AG04450 (cell line): ENCODE measurements at regions not wholly inside any gene's neighbourhood (a gene's known extent, or its start where the extent isn't known, plus 50 kb on each side); places are given as distances from the start of the nearest gene placed in this dataset.
A peak's percentile ranks its signal among the peaks of the same experiment; 100 is the strongest.

Experiments
- CTCF ChIA-PET: fragments of 300-600, 350-600 bp; formaldehyde crosslinking; extraction: SDS; loops from one replicate; lab custom pipeline; 2022; ENCODE audit warnings: antibody characterized with exemption, inconsistent platforms; lab: Charles Lee
- POLR2A ChIA-PET: fragments of 350-600 bp; formaldehyde crosslinking; extraction: SDS; loops from one replicate; lab custom pipeline; 2021; ENCODE audit warnings: antibody characterized with exemption, inconsistent platforms; lab: Yijun Ruan, JAX
- DNase-seq: peaks from one replicate; pipeline ENCODE4 v3.0.0-alpha.2; 2011; ENCODE audit warnings: low read depth, low spot score
- H3K27ac ChIP-seq: one replicate; pipeline ENCODE4 v1.5.1; 2012; ENCODE audit warnings: low read depth, low read length, control low read depth
- H3K27me3 ChIP-seq: one replicate; pipeline ENCODE4 v1.6.0; 2012; ENCODE audit warnings: low read length; ENCODE audit not compliant: control insufficient read depth, insufficient read depth
- H3K4me3 ChIP-seq: 2 replicates; pipeline ENCODE4 v1.5.1; 2011; ENCODE audit warnings: mild to moderate bottlenecking, low read depth, low read length, control low read depth
- H3K9me3 ChIP-seq: 2 replicates; pipeline ENCODE4 v1.5.1; 2012; ENCODE audit warnings: low read length; ENCODE audit not compliant: control insufficient read depth, insufficient read depth
- TF ChIP-seq, protein P1 (sequence below): IDR thresholded peaks from 2 replicates; pipeline ENCODE4 v1.5.1; 2011; ENCODE audit warnings: low read depth, low read length, control low read depth, inconsistent platforms

- H3K4me3 ChIP-seq = no peak overlapping the region
- H3K27me3 ChIP-seq = peaks cover 11% of the 10 kb centered on the region
- DNase-seq = no peak
- TF ChIP-seq, protein P1, sequence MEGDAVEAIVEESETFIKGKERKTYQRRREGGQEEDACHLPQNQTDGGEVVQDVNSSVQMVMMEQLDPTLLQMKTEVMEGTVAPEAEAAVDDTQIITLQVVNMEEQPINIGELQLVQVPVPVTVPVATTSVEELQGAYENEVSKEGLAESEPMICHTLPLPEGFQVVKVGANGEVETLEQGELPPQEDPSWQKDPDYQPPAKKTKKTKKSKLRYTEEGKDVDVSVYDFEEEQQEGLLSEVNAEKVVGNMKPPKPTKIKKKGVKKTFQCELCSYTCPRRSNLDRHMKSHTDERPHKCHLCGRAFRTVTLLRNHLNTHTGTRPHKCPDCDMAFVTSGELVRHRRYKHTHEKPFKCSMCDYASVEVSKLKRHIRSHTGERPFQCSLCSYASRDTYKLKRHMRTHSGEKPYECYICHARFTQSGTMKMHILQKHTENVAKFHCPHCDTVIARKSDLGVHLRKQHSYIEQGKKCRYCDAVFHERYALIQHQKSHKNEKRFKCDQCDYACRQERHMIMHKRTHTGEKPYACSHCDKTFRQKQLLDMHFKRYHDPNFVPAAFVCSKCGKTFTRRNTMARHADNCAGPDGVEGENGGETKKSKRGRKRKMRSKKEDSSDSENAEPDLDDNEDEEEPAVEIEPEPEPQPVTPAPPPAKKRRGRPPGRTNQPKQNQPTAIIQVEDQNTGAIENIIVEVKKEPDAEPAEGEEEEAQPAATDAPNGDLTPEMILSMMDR = no peak
- no peaks in the 10 kb centered on the region for H3K9me3 ChIP-seq
- POLR2A ChIA-PET = no interaction called here
- H3K27ac ChIP-seq = no peak overlapping the region
- CTCF ChIA-PET = interaction anchor here (0.5 to 9.6 kb wide), 9 partner anchors 19 to 1047 kb away, joined by 3 to 216 read pairs (median 6); no protein-coding TSS in a partner anchor
Measured at GRCh38 chr13:26949701-26950502, 189.3 kb upstream of the GPR12 start.

DNA sequence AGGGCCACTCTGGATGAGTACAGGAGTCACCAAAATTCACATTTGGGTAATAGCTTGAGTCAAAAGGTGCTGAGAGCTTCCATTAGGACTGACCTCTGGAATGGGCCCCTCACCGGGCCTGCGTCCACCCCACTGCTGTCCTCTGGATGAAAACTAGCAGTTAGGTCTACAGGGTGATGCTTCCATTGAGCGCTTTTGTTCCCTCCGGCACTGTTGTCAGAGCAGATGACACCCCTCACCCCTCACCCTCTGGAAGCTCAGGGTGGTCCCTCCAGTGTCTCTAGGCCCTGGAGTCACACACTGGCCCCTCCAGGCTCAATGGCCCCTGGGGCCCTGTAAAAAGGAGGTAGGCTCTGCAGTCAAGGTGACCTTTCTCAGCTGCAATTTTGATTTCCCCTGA lies 187.8 kb upstream of the GPR12 start:
- CTCF ChIA-PET = interaction anchor here (0.7 to 9.6 kb wide), 8 partner anchors 18 to 879 kb away, joined by 3 to 216 read pairs (median 22); no protein-coding TSS in a partner anchor
- Histone ChIP-seq H3K27ac (no peak overlapping the region), H3K9me3 (no peaks in the 10 kb centered on the region), H3K27me3 (peaks cover 6% of the 10 kb centered on the region), H3K4me3 (no peak overlapping the region)
- DNase-seq = no peak
- TF ChIP-seq, protein P1 = no peak
- POLR2A ChIA-PET = no interaction called here

- Histone ChIP-seq H3K9me3 (no peaks in the 10 kb centered on the region), H3K27ac (no peak overlapping the region), H3K27me3 (peaks cover 6% of the 10 kb centered on the region), H3K4me3 (no peak overlapping the region)
- CTCF ChIA-PET = interaction anchor here (0.6 to 9.6 kb wide), 47 partner anchors 10 to 1037 kb away, joined by 3 to 216 read pairs (median 4); partner anchors contain the start of gene GTF3A
- POLR2A ChIA-PET = interaction anchor here (0.7 to 1.2 kb wide), 3 partner anchors 36 to 250 kb away, joined by 3 to 6 read pairs (median 6); no protein-coding TSS in a partner anchor
- peak; percentile 42 for DNase-seq
- TF ChIP-seq, protein P1 = peak; percentile 90
Measured at GRCh38 chr13:26946684-26947343, 186.2 kb upstream of the GPR12 start.

DNA sequence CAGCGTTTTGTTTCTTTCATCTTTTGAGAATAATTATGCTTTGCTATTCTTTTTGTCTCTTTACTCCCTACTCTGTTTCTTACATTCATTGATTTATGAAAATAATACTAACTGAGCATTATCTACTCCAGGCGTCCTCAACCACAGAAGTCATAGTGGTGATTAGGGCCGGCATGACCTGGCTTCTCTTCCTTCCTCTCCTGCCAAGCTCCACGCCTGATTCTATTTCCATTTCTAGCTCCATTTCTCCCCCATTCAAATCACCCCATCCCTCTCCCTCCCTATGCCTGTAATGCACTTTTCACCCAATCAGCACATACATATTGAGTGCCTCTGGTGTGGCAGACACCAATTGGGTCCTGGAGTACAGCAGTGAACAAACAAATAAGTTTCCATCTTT lies 183.2 kb upstream of the GPR12 start:
- Histone ChIP-seq H3K9me3 (no peaks in the 10 kb centered on the region), H3K27me3 (peaks cover 3% of the 10 kb centered on the region), H3K27ac (no peak overlapping the region), H3K4me3 (no peak overlapping the region)
- no peak for DNase-seq
- ChIA-PET POLR2A (no interaction called here), CTCF (interaction anchor here (0.7 to 9.6 kb wide), 3 partner anchors 14 to 1018 kb away, joined by 3 to 216 read pairs (median 75); no protein-coding TSS in a partner anchor)
- TF ChIP-seq, protein P1 = no peak
